Activated naive CD4-positive, alpha-beta T cell treated with anti-CD3 and anti-CD28 coated beads for 36 hours (primary cell): ENCODE measurements at regions not wholly inside any gene's neighbourhood (a gene's known extent, or its start where the extent isn't known, plus 50 kb on each side); places are given as distances from the start of the nearest gene placed in this dataset.

Experiments
- CTCF ChIA-PET: fragments of 350-600 bp; sonication (Branson Sonifier 250); formaldehyde crosslinking; loops from one replicate; lab custom pipeline; 2021; ENCODE audit warnings: antibody characterized with exemption; lab: Charles Lee
- DNase-seq: peaks from one replicate; pipeline ENCODE4 v3.0.0-alpha.2; 2020
- H3K27ac Mint-ChIP-seq: one replicate; pipeline ENCODE4 v1.8.0; 2021; ENCODE audit warnings: mild to moderate bottlenecking, mixed read lengths
- H3K27me3 Mint-ChIP-seq: one replicate; pipeline ENCODE4 v1.8.0; 2021; ENCODE audit warnings: low read depth, mixed read lengths
- H3K36me3 Mint-ChIP-seq: one replicate; pipeline ENCODE4 v1.8.0; 2021; ENCODE audit warnings: low read depth, mixed read lengths
- H3K4me1 Mint-ChIP-seq: one replicate; pipeline ENCODE4 v1.8.0; 2021; ENCODE audit warnings: low read depth, mixed read lengths
- H3K4me3 Mint-ChIP-seq: one replicate; pipeline ENCODE4 v1.8.0; 2021; ENCODE audit warnings: mild to moderate bottlenecking, moderate library complexity, mixed read lengths
- H3K9me3 Mint-ChIP-seq: one replicate; pipeline ENCODE4 v1.8.0; 2021; ENCODE audit warnings: mixed read lengths
- intact Hi-C: fragments of 100-400 bp; cut with micrococcal nuclease; formaldehyde crosslinking; loops from one replicate; pipeline ENCODE4 v1.15.1; 2023

DNA sequence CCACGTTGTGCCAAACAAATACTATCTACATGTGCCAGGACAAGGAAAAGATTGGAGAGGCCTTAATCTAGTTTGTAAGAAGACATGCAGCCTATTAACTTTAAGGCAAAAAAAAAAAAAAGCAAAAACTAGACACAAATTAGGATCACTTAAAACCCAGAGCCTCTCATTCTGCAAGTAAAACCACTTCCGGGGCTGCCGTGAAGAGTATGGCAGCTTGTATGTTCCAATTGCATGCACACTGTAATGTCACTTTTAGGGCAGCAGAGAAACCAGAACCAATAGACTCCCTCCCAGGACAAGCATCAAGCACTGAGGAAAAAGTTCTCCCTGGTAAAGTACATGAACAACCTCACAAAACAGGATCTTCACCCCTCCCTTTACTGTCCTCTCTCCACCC lies 70.6 kb downstream of the RSL24D1 start:
- H3K4me1 Mint-ChIP-seq: no peaks in the 10 kb centered on the region
- peaks cover under 1% of the 10 kb centered on the region for H3K9me3 Mint-ChIP-seq
- H3K36me3 Mint-ChIP-seq: no peaks in the 10 kb centered on the region
- no peak overlapping the region for H3K27ac Mint-ChIP-seq
- intact Hi-C loops: no loop called here
- no peak for DNase-seq
- H3K4me3 Mint-ChIP-seq: no peak overlapping the region
- peaks cover 5% of the 10 kb centered on the region for H3K27me3 Mint-ChIP-seq
- CTCF ChIA-PET: no interaction called here

DNA sequence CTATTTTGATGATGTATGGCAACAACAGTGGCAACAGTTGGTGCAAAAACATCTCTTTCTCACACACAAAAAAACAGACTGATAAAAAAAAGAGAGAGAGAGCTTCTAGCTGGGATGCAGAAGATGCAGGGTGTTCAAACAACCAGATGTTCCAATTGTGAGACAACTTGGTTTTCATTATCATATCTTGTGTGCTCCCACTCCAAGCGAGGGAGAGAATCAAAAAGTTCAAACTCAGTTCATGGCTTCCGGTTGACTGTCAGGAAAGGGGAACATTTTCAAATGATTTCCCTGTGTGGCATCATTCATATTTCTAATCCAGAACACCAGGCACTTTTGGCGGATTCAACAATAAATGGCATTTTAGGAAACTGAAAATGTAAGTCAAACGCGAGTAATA lies 72.1 kb downstream of the RSL24D1 start:
- Mint-ChIP-seq H3K27me3 (peaks cover 5% of the 10 kb centered on the region), H3K36me3 (no peaks in the 10 kb centered on the region), H3K9me3 (no peaks in the 10 kb centered on the region), H3K27ac (no peak overlapping the region), H3K4me1 (no peaks in the 10 kb centered on the region), H3K4me3 (no peak overlapping the region)
- no peak for DNase-seq
- intact Hi-C loops: no loop called here
- CTCF ChIA-PET: no interaction called here

DNA sequence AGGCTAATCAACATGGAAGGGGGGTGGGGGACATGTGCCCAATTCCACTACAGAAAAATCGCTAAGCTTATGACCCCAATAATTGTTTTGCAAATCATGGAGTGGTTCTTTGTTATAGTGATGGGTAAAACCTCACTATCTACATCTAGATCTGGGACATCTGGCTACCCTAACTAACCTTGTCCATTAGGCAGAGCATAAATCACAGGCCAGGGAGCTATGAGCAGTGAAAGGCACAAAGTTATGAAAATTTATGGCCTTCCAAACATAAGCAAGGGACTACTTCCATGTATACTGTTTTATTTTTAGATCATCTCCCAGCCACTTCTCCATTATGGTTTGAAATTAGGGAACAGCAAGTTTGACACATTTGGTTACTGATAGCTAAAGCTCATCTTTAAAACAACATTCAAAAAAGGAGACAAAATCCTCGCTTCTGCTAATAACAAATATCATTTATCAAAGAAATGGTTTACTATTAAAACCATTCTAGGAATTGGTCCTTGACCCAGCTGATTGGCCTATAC lies 78.3 kb downstream of the RSL24D1 start:
- H3K4me1 Mint-ChIP-seq: no peaks in the 10 kb centered on the region
- no peak overlapping the region for H3K27ac Mint-ChIP-seq
- H3K4me3 Mint-ChIP-seq: no peak overlapping the region
- intact Hi-C loops: no loop called here
- CTCF ChIA-PET: interaction anchor here (1.1 to 1.2 kb wide), 2 partner anchors 10 to 321 kb away, joined by 3 to 4 read pairs; no protein-coding TSS in a partner anchor
- peaks cover 2% of the 10 kb centered on the region for H3K27me3 Mint-ChIP-seq
- no peaks in the 10 kb centered on the region for H3K9me3 Mint-ChIP-seq
- no peak for DNase-seq
- H3K36me3 Mint-ChIP-seq: no peaks in the 10 kb centered on the region

DNA sequence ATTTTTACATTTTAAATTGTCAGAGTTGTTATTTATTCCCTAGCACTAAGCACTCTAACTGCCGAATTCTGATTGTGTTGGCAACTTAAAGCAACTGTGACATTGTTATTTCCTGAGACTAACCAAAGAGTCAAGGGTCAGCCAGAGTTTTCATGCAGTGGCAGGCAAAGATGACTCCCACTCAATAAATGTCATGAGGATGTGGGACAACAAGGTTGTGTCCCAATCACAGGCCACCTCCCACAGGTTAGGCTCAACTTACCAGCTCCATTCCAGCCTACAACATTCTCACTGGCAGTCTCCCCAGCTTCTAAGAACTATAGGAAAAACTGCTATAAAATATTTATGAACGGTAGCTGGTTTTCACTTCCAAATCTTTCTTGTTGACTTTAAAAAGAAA lies 80.1 kb downstream of the RSL24D1 start:
- CTCF ChIA-PET: no interaction called here
- no peaks in the 10 kb centered on the region for H3K27me3 Mint-ChIP-seq
- DNase-seq: no peak
- H3K9me3 Mint-ChIP-seq: no peaks in the 10 kb centered on the region
- intact Hi-C loops: no loop called here
- H3K27ac Mint-ChIP-seq: no peak overlapping the region
- H3K36me3 Mint-ChIP-seq: no peaks in the 10 kb centered on the region
- H3K4me3 Mint-ChIP-seq: no peak overlapping the region
- no peaks in the 10 kb centered on the region for H3K4me1 Mint-ChIP-seq

DNA sequence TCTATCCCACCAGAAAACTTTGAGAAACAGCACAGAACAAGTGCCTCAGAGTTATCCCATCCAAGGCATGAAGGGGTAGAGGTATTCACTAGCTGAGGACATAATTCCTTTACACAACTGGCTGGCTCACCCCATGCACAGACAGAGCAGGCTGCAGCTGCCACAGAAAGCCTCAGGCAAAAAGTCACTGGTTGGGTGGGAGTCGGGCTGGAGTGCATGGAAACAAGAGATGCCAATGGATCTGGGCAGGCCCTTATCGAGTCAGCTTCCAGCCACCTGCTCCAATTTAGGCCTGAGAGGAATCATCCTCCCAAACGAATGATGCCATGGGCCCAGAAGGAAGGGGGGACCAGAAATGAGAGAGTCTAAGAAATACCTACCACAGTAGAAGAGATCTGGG lies 83.0 kb downstream of the RSL24D1 start:
- CTCF ChIA-PET: interaction anchor here (0.6 kb wide), 1 partner anchor 400 kb away, joined by 4 read pairs; no protein-coding TSS in a partner anchor
- H3K9me3 Mint-ChIP-seq: no peaks in the 10 kb centered on the region
- DNase-seq: no peak
- no peaks in the 10 kb centered on the region for H3K36me3 Mint-ChIP-seq
- H3K27me3 Mint-ChIP-seq: no peaks in the 10 kb centered on the region
- no peak overlapping the region for H3K4me3 Mint-ChIP-seq
- H3K27ac Mint-ChIP-seq: no peak overlapping the region
- no peaks in the 10 kb centered on the region for H3K4me1 Mint-ChIP-seq
- intact Hi-C loops: no loop called here

DNA sequence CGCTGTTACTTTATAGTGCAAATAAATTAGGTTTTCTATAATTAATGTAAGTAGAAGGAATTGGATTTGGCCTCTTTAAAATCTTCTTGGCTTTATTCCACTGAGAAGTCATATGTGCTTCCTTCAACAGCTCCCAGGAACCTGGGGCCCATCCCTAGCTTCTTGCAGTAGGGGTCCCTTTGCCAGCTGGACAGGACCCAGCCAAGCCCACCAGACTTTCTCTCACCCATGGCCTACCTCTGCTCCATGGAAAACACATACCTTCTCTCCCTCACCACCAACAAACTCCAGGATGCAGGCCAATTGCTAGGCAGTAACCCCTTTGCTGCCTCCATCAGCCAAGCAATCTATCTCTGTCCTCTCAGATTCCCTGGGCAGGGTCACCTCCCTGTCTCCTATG lies 84.0 kb downstream of the RSL24D1 start:
- no peaks in the 10 kb centered on the region for H3K36me3 Mint-ChIP-seq
- intact Hi-C loops: no loop called here
- H3K4me1 Mint-ChIP-seq: no peaks in the 10 kb centered on the region
- no peaks in the 10 kb centered on the region for H3K9me3 Mint-ChIP-seq
- H3K27me3 Mint-ChIP-seq: no peaks in the 10 kb centered on the region
- H3K4me3 Mint-ChIP-seq: no peak overlapping the region
- CTCF ChIA-PET: interaction anchor here (0.6 kb wide), 2 partner anchors 28 to 1138 kb away, joined by 3 to 5 read pairs; no protein-coding TSS in a partner anchor
- DNase-seq: no peak
- no peak overlapping the region for H3K27ac Mint-ChIP-seq

DNA sequence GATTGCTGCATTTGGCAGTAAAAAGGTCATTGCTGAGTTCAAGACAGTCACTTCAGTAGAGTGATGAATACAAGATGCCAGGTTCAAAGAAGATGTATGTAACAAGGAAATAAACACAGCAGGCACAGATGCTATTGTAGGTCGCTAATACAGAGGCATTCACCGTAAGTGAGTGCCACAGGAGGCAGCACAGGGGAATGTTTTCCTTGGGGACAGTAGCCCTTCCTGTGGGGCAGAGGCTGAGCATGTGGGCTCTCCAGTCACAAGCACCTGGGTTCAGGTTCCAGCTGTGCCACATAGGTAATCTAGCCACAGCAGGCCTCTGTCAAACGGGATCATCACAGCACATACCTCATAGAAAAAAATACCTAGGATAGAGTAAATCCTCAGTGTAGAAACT lies 86.3 kb downstream of the RSL24D1 start:
- Mint-ChIP-seq H3K36me3 (no peaks in the 10 kb centered on the region), H3K9me3 (peaks cover 2% of the 10 kb centered on the region), H3K4me3 (no peak overlapping the region), H3K27ac (no peak overlapping the region), H3K27me3 (no peaks in the 10 kb centered on the region), H3K4me1 (no peaks in the 10 kb centered on the region)
- no peak for DNase-seq
- CTCF ChIA-PET: interaction anchor here (0.6 kb wide), 1 partner anchor 81 kb away, joined by 3 read pairs; no protein-coding TSS in a partner anchor
- intact Hi-C loops: no loop called here

DNA sequence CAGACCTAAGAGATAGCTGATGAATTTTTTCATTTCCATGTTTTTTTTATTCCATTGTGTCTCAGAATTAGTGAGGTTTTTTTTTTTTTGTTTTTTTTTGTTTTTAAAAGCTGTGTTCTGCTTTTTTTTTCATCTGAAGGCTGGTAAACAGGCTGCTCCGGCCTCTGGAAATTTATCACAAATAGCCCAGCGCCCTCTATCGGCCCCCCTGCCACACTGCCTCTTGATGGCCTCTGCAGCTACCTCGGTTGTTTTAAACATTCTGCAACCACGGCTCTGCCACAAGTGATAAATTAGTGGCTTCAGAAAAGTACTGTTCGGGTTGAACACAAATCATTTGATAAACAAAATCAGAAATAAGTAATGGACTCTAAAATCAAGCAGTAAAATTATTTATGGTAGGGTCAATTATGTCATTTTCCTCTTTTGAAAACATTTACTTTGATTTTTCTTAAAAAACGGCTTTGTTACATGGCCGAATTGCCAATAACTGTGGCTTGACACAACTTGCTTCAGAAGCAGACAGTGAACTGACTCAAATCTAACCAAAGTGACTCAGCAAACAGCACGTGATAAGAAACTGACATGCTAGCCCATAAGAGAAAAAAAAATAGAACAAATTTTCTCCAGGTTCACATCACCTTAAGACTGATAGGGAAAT lies 87.8 kb downstream of the RSL24D1 start:
- Mint-ChIP-seq H3K36me3 (no peaks in the 10 kb centered on the region), H3K9me3 (peaks cover 2% of the 10 kb centered on the region), H3K4me1 (no peaks in the 10 kb centered on the region), H3K27me3 (no peaks in the 10 kb centered on the region), H3K27ac (no peak overlapping the region), H3K4me3 (no peak overlapping the region)
- CTCF ChIA-PET: interaction anchor here (0.6 to 1.7 kb wide), 8 partner anchors 59 to 182 kb away, joined by 3 to 5 read pairs (median 3); partner anchors contain the start of gene RSL24D1
- intact Hi-C loops: loop anchor here (1.0 to 2.0 kb wide), 3 partner anchors 182 to 1146 kb away; no protein-coding TSS in a partner anchor
- DNase-seq: peak; percentile 78

DNA sequence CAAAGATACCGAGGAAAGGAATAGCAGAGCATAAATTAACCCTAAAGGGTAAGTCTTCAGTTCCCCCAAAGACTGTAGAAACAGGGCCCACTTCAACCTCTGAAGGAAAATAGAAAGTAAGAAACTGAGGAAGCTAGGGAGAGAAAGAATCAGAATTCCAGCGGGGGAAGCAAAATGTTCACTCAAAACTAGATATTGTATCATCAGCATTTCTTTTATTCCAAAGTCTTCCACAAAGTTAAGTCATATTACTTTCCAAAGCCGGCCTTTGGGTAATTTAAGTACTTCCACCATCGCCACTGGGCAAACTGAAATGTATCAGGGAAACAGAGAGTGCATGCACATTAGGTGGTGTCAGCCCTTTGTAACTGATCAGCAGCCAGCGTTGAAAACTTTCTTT lies 88.3 kb downstream of the RSL24D1 start:
- Mint-ChIP-seq H3K36me3 (no peaks in the 10 kb centered on the region), H3K4me3 (no peak overlapping the region), H3K27ac (no peak overlapping the region), H3K27me3 (no peaks in the 10 kb centered on the region), H3K9me3 (peaks cover 2% of the 10 kb centered on the region), H3K4me1 (no peaks in the 10 kb centered on the region)
- intact Hi-C loops: loop anchor here (2.0 kb wide), 1 partner anchor 182 kb away; no protein-coding TSS in a partner anchor
- DNase-seq: no peak
- CTCF ChIA-PET: interaction anchor here (0.6 to 1.7 kb wide), 9 partner anchors 10 to 182 kb away, joined by 3 to 5 read pairs (median 3); partner anchors contain the start of gene RSL24D1

DNA sequence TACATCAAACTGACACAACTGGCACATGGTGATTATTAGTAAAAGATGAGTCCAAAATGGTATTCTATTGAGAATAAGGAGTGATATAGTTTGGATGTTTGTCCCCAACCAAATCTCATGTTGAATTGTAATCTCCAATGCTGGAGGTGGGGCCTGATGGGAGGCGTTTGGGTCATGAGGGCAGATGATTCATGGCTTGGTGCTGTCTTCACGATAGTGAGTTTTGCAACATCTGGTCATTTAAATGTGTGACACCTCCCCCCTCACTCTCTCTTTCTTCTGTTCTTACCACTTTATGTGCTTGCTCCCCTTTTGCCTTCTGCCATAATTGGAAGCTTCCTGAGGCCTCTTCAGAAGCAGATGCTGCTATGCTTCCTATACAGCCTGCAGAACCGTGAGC lies 90.6 kb downstream of the RSL24D1 start:
- Mint-ChIP-seq H3K36me3 (no peaks in the 10 kb centered on the region), H3K9me3 (peaks cover 2% of the 10 kb centered on the region), H3K27me3 (no peaks in the 10 kb centered on the region), H3K27ac (no peak overlapping the region), H3K4me1 (no peaks in the 10 kb centered on the region), H3K4me3 (no peak overlapping the region)
- intact Hi-C loops: no loop called here
- CTCF ChIA-PET: no interaction called here
- DNase-seq: no peak

DNA sequence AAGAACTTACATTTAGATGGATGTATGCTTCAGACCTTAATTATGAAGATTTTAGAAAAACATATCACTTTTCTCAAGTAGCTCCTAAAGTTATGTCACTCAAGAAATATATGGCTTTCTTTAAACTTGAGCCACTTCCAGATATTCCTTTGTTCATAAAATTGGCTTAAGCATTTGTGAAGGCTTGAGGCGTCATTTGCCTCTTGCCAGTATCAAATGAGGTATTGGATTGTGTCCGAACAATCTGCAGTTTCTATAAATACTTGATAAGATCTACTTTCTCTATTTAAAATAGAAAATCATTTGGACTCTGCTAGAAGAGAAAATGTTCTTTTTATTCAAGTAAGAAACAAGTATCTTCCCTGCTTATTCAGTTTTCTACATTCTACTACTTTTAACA lies 102.6 kb downstream of the RSL24D1 start:
- no peaks in the 10 kb centered on the region for H3K4me1 Mint-ChIP-seq
- H3K27me3 Mint-ChIP-seq: peaks cover 9% of the 10 kb centered on the region
- H3K9me3 Mint-ChIP-seq: peaks cover 2% of the 10 kb centered on the region
- CTCF ChIA-PET: no interaction called here
- H3K4me3 Mint-ChIP-seq: no peak overlapping the region
- DNase-seq: no peak
- no peaks in the 10 kb centered on the region for H3K36me3 Mint-ChIP-seq
- intact Hi-C loops: no loop called here
- no peak overlapping the region for H3K27ac Mint-ChIP-seq

DNA sequence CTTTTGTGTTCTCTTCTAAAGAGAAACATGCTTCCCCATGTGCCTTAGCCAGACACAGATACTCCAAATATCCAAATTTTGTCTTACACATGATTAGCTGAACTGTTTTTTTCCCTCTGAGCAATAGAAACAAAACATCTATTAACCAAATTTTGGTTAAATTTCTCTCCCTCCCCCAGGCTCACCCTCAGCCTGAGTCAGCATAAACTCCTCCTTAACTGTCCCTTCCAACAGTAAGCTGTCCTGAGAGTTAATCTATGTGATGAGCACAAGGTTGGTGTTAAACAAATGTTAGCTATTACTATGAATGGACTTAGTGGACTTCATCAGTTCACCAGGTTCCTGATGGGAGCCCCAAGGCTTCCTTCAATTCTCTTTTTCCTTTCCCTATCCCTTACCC lies 108.5 kb downstream of the RSL24D1 start:
- Mint-ChIP-seq H3K4me1 (peaks cover 3% of the 10 kb centered on the region), H3K9me3 (peaks cover 3% of the 10 kb centered on the region), H3K36me3 (no peaks in the 10 kb centered on the region), H3K27ac (no peak overlapping the region), H3K27me3 (peaks cover 10% of the 10 kb centered on the region), H3K4me3 (no peak overlapping the region)
- DNase-seq: no peak
- CTCF ChIA-PET: no interaction called here
- intact Hi-C loops: no loop called here

DNA sequence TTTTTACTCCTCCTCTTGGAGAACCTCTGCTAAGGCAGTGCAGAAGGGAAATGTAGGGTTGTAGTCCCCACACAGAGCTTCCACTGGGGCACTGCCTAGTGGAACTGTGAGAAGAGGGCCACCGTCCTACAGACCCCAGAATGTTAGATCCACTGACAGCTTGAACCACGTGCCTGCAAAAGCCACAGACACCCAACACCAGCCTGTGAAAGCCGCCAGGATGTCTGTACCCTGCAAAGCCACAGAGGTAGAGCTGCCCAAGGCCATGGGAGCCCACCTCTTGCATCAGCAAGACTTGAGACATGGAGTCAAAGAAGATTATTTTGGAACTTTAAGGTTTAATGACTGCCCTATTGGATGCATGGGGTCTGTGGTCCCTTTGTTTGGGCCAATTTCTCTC lies 112.1 kb downstream of the RSL24D1 start:
- intact Hi-C loops: no loop called here
- H3K27ac Mint-ChIP-seq: no peak overlapping the region
- peaks cover 3% of the 10 kb centered on the region for H3K9me3 Mint-ChIP-seq
- peaks cover 3% of the 10 kb centered on the region for H3K4me1 Mint-ChIP-seq
- H3K4me3 Mint-ChIP-seq: no peak overlapping the region
- H3K36me3 Mint-ChIP-seq: no peaks in the 10 kb centered on the region
- H3K27me3 Mint-ChIP-seq: peaks cover 5% of the 10 kb centered on the region
- CTCF ChIA-PET: no interaction called here
- DNase-seq: no peak
